GM23338 (cell line): ENCODE measurements at regions not wholly inside any gene's neighbourhood (a gene's known extent, or its start where the extent isn't known, plus 50 kb on each side); places are given as distances from the start of the nearest gene placed in this dataset.

Experiments used
- CREB1 ChIP-seq: fragments of 250-450 bp; sonication (Bioruptor Pico); IDR thresholded peaks from 2 replicates; pipeline ENCODE4 v1.5.0; 2020; ENCODE audit warnings: low read depth, mild to moderate bottlenecking, moderate library complexity
- EZH2phosphoT487 ChIP-seq: fragments of 200-600 bp; sonication (generic); IDR thresholded peaks from one replicate; pipeline ENCODE4 v1.8.1; 2018; ENCODE audit warnings: antibody characterized with exemption; ENCODE audit not compliant: unreplicated experiment
- POLR2AphosphoS5 ChIP-seq: IDR thresholded peaks from 2 replicates; pipeline ENCODE4 v1.6.1; 2016; ENCODE audit warnings: antibody characterized with exemption, low read depth
- TF ChIP-seq, protein P1 (sequence below), 2 experiments: fragments of 200-600 bp in 1 of 2; sonication (generic) in 1 of 2; conservative IDR thresholded peaks; 2 replicates each; pipeline versions ENCODE4 v1.5.1 to v1.6.1; 2016 to 2017; ENCODE audit warnings: antibody characterized with exemption in 2 of 2, low read depth in 2 of 2, mild to moderate bottlenecking in 2 of 2, moderate library complexity in 1 of 2

DNA sequence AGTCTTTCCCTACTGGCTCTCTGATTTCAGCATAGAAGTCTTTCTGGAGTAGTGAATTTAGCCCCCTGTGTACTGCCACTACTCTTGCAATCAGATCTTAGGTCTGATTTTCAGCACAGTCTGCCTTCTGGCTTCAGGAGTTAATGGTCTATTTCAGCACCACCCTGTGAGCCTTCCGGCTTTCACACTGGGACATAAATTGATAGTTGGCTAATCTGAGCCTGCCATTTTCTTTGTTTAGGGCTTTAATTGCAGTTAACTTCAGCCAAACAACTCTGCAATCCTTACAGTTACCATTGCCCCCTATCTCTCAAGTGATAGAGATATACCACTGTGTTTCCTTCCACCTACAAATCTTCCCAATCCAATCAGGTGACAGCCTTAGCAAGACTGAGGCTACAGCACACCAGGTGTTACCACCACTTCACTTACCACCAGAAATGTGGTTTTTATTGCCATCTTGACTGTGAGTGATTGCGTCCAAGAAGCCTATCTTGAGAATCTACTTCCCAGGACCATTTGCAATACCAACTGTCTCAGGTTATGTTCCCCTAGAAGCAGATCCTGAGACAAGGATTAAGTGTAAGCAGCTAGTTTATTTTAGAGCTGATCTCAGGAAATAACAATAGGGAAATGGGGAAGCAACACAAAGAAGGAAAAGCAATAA, 51.9 kb upstream of the NEK6 start:
- TF ChIP-seq, protein P1, sequence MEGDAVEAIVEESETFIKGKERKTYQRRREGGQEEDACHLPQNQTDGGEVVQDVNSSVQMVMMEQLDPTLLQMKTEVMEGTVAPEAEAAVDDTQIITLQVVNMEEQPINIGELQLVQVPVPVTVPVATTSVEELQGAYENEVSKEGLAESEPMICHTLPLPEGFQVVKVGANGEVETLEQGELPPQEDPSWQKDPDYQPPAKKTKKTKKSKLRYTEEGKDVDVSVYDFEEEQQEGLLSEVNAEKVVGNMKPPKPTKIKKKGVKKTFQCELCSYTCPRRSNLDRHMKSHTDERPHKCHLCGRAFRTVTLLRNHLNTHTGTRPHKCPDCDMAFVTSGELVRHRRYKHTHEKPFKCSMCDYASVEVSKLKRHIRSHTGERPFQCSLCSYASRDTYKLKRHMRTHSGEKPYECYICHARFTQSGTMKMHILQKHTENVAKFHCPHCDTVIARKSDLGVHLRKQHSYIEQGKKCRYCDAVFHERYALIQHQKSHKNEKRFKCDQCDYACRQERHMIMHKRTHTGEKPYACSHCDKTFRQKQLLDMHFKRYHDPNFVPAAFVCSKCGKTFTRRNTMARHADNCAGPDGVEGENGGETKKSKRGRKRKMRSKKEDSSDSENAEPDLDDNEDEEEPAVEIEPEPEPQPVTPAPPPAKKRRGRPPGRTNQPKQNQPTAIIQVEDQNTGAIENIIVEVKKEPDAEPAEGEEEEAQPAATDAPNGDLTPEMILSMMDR (conservative IDR thresholded peaks at IDR 0.05; ENCODE audit: low read depth in 2 of 2): no peak
- TF ChIP-seq POLR2AphosphoS5 (no peak), CREB1 (no peak), EZH2phosphoT487 (no peak)
